GM21390 (cell line): ENCODE measurements at regions not wholly inside any gene's neighbourhood (a gene's known extent, or its start where the extent isn't known, plus 50 kb on each side); places are given as distances from the start of the nearest gene placed in this dataset.
"Not testable (repeated sequence)": the region's sequence is repeated elsewhere in the genome, so short reads cannot be mapped to it uniquely, and the experiment has no call there.

Experiments used
- ATAC-seq: cut with Tn5 transposase; IDR thresholded peaks from one replicate; pipeline ENCODE4 v1.9.1; 2021; ENCODE audit not compliant: unreplicated experiment

DNA sequence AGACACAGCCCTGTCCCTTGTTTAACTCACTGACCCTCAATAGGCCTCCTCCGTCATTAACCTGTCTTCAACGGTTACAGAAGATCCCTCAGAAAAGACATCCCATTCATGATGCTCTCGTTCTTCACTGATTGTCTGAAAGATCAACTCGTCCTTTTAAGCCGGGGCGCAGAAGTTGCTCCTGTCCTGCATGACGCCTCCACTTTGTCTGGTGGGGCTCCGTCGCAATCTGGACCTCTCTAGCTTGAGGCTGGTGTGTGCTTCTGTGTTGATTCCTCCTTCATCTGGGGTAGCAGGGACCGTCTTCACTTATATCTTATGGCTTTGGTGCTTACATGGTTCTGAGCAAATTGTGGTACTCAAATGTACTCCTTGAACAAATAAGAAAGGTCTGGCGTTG, 766.0 kb upstream of the PCDH9 start:
- ATAC-seq, result no peak

DNA sequence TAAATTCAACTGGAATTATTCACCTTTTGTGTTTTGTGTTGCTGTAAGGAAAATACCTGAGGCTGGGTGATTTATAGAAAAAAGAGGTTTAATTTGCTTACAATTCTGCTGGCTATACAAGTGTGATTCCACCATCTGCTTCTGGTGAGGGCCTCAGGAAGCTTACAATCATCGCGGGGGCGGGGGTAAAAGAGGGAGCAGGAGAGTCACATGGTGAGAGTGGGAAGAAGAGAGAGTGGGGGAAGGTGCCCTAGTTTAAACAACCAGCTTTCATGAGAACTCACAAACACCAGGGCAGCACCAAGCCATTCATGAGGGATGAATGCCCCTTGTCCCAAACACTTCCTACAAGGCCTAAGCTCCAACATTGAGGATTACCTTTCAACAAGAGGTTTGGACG, 760.7 kb upstream of the PCDH9 start:
- no peak for ATAC-seq

- ATAC-seq, result no peak
Measured at GRCh38 chr13:67986234-67986633, 756.1 kb upstream of the PCDH9 start.

GRCh38 chr13:67977066-67977465, 746.9 kb upstream of the PCDH9 start:
- no peak for ATAC-seq

DNA sequence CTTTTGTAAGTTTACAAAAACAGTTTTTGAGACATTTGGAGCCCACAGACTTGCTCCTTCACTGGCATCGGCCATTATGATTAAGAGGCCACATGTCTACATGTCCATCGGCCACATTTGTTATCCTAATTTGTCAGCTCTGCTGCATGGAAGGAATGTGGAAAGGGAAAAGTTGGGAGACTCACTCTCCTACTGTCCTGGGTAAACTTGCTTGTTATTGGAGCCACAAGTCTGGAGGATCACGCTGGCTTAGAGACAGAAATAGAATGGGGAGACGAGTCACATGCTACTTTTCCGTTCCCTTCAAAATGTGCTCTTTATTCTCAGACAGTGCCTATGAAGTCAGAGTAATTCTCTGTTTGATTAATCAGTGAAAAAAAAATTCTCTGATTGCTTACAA, 741.2 kb upstream of the PCDH9 start:
- no peak for ATAC-seq

DNA sequence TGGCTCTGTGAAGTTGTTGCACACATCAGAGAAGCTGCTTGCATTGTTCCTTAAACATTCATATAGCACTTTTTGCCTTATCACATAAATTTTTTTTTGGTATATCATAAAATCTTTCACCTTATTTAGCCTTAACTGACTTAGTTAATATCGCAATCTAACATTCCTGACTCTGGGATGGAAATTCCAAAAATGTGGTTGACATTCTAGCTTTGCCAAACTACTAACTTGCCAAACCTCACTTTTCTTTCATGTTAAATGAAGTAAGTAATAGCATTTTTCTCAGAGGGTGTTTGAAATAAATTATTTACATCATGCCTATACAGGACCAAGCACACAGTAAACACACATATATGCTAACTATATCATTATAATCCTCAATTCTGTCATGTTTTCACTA, 736.9 kb upstream of the PCDH9 start:
- ATAC-seq, result no peak

DNA sequence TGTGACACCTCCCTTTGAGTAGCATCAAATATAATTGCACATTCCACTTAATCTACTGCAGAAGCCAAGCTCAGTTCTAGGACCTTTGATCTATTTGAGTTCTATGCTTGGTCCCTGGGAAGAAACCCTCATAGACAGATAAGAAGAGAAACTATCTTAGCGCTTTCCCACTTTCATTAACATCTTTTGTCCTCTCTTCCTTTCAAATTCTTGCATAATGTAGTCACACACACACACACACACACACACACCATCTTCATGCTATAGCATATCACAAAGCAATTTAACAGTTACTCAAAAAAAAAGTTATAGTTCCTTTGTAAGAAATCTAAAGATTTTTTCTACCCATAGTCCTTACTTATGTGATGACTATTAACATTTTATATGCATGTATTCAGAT, 735.9 kb upstream of the PCDH9 start:
- no peak for ATAC-seq

GRCh38 chr13:67964986-67965385, 734.9 kb upstream of the PCDH9 start:
- ATAC-seq, result no peak

DNA sequence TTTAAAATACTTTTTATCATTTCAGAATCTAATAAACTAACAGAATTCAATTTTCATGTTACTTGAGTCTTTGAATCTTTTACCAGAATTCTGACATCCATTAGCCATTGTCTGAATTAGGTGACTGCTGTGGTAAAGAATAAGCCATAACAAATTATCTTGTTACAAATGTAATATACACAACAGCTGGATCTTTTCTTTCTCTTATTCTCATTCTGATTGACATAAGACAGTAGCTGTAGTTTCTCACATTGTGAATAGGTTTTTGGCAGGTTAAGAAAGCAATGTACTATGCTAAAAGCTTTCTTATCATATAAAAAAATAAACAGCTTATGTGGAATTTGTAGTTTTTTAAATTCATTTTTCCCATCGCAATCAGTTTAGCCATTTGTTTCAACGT, 734.0 kb upstream of the PCDH9 start:
- no peak for ATAC-seq

- ATAC-seq, result no peak
Measured at GRCh38 chr13:67961331-67961730, 731.2 kb upstream of the PCDH9 start.

- no peak for ATAC-seq
Measured at GRCh38 chr13:67951431-67951830, 721.3 kb upstream of the PCDH9 start.

DNA sequence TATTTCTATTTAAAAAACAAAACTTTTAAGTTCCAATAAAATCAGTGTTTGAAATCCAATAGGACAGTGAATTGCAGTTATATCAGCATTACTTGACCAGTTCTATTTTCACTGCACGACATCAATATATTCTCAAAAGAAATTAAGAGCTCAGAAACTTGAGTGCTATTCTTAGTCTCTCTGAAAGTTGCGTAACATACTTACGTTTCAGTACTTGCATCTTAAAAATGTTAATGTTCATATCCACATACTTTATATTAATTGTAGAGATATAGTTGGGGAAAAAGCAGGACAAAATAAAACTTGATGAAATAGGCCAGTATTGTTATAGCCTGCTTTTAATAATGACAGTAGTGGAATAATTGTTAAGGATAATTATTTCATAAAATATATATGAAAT, 720.5 kb upstream of the PCDH9 start:
- ATAC-seq, result no peak

DNA sequence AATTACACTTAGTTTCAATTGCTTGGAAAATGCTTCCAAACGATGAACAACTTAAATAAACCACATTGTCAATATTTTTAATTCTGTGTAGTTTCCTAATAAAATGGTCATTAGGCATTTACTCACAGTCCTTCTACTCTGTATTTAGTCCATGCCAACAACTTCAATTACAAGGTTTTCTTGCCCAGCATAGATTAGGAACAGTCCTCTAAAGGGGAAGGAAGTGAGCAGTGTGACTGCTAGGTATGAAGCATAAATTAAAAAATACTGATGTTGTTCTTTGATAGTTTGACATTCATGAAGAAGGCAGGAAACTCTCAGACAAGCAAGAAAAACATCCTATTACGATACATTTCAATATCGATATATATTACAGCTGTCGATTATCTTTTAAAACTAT, 716.0 kb upstream of the PCDH9 start:
- no peak for ATAC-seq

- no peak for ATAC-seq
Measured at GRCh38 chr13:67943116-67943515, 713.0 kb upstream of the PCDH9 start.

DNA sequence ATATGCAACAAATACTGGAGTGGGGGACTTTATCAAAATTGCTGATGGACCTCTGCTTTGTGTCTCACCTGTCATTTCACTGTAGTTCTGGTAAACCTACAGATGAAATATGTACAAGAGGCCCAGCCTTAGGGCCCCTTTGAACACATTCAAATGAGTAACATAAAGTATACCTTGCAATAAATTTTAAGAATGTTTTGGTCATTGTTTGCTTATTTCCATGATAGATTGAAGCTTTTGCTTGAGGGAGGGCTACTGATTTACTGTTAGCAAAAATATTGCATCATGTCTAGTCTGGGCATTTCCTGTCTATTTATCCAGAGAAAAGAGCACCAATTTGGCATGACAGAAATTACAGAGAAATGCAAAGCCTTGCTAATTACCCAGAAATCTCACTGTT, 705.5 kb upstream of the PCDH9 start:
- no peak for ATAC-seq

DNA sequence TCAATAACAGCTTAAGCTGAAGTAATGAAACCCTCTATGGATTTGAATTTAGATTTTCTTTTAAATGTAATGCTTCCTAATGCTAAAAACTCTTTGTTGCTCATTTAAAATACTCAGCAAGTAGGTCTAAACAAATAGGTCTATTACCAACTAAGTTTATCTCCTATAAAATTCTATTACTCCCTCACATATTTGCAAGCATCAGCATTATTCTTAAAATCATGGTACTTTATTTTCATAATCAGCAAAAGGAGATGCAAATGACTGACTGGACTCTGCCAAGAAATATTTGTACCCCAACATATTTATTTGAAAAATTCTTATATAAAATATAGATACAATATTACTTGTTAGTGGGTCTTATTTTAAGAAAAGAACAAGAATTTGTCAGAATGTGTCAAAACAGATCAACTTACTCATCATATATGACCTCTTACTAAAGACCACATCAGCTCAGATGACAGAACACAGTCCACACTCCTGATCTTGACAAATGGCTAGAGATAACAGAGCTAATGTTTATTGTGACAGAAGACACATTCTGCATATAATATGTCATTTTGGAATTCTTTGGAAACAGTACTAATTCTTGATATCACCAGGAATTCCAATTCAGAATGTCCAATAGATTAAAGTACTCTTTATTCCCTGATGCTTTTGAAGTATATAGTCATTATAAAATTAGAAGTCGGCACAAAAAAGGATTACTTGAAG, 704.6 kb upstream of the PCDH9 start:
- ATAC-seq, result no peak

- ATAC-seq, result no peak
Measured at GRCh38 chr13:67932991-67933390, 702.9 kb upstream of the PCDH9 start.

- no peak for ATAC-seq
Measured at GRCh38 chr13:67917291-67917987, 687.3 kb upstream of the PCDH9 start.

- ATAC-seq, result no peak
Measured at GRCh38 chr13:67916650-67917049, 686.5 kb upstream of the PCDH9 start.

GRCh38 chr13:67914535-67914934, 684.4 kb upstream of the PCDH9 start:
- ATAC-seq, result no peak

- ATAC-seq, result not testable (repeated sequence)
Measured at GRCh38 chr13:67902960-67903359, 672.8 kb upstream of the PCDH9 start.

DNA sequence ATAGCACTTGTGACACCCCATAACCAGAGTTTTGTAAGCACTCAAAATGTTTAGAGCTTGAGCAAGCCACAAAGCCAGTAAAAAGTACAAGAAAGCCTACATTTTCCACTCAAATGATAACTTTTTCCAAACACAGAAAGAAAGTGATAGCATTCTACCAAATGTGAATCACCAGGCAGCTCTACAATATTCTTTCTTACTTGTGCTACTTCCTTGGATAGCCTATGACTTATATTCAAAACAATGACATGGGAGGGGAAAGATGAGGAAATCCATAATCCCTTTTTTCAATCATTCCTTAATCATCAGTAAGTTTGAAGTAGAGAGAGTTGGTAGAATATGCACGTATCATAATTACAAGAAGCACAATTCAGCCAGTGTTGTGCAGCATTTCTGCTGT, 650.8 kb upstream of the PCDH9 start:
- ATAC-seq, result no peak

GRCh38 chr13:67878376-67878775, 648.2 kb upstream of the PCDH9 start:
- no peak for ATAC-seq
